ENCODE measurements at regions not wholly inside any gene's neighbourhood (a gene's known extent, or its start where the extent isn't known, plus 50 kb on each side); places are given as distances from the start of the nearest gene placed in this dataset.

GRCh38 chr10:10418387-10418786 lies 599.3 kb upstream of the CELF2 start:
- Histone ChIP-seq H3K36me3 (ENCODE audit: control insufficient read depth in 2 of 3, insufficient read depth in 3 of 3, low read length in 3 of 3) (no peaks in the 10 kb centered on the region), H3K9ac (ENCODE audit: low read length in 3 of 3) (no peak overlapping the region), H3K9me3 (ENCODE audit: control insufficient read depth in 2 of 3, insufficient read depth in 1 of 3, low read length in 3 of 3) (no peaks in the 10 kb centered on the region), H3K4me1 (ENCODE audit: control insufficient read depth in 2 of 3, insufficient read depth in 2 of 3, low read depth in 1 of 3, low read length in 3 of 3) (no peaks in the 10 kb centered on the region), H3K27me3 (ENCODE audit: control insufficient read depth, insufficient read depth, low read length) (no peaks in the 10 kb centered on the region), H3K4me3 (ENCODE audit: low read length in 3 of 3) (no peak overlapping the region), H3K27ac (ENCODE audit: low read depth in 2 of 2, low read length in 2 of 2) (no peak overlapping the region)
- FAIRE-seq (no peak), DNase-seq (no peak)
- TF ChIP-seq CTCF (IDR thresholded peaks at IDR 0.05; ENCODE audit: borderline replicate concordance, extremely low read depth, insufficient read depth): no peak
- intact Hi-C loops (cut with DNase I): no loop called here

- no peaks in the 10 kb centered on the region for H3K36me3 ChIP-seq (ENCODE audit: control insufficient read depth in 2 of 3, insufficient read depth in 3 of 3, low read length in 3 of 3)
- intact Hi-C loops (cut with DNase I): no loop called here
- no peak for TF ChIP-seq CTCF (IDR thresholded peaks at IDR 0.05; ENCODE audit: borderline replicate concordance, extremely low read depth, insufficient read depth)
Measured at GRCh38 chr10:10421071-10421470, 596.6 kb upstream of the CELF2 start.

GRCh38 chr10:10431422-10432066 lies 586.1 kb upstream of the CELF2 start:
- Histone ChIP-seq H3K27me3 (ENCODE audit: control insufficient read depth, insufficient read depth, low read length) (no peaks in the 10 kb centered on the region), H3K4me1 (ENCODE audit: control insufficient read depth in 2 of 3, insufficient read depth in 2 of 3, low read depth in 1 of 3, low read length in 3 of 3) (no peaks in the 10 kb centered on the region), H3K9me3 (ENCODE audit: control insufficient read depth in 2 of 3, insufficient read depth in 1 of 3, low read length in 3 of 3) (no peaks in the 10 kb centered on the region), H3K9ac (ENCODE audit: low read length in 3 of 3) (no peak overlapping the region), H3K36me3 (ENCODE audit: control insufficient read depth in 2 of 3, insufficient read depth in 3 of 3, low read length in 3 of 3) (no peaks in the 10 kb centered on the region), H3K27ac (ENCODE audit: low read depth in 2 of 2, low read length in 2 of 2) (no peak overlapping the region), H3K4me3 (ENCODE audit: low read length in 3 of 3) (no peak overlapping the region)
- TF ChIP-seq CTCF (IDR thresholded peaks at IDR 0.05; ENCODE audit: borderline replicate concordance, extremely low read depth, insufficient read depth): no peak
- intact Hi-C loops (cut with DNase I): no loop called here
- DNase-seq: no peak
- no peak for FAIRE-seq

More at GRCh38 chr10:10421071-10421470, 596.6 kb upstream of the CELF2 start:
- H3K4me1 ChIP-seq (ENCODE audit: control insufficient read depth in 2 of 3, insufficient read depth in 2 of 3, low read depth in 1 of 3, low read length in 3 of 3): no peaks in the 10 kb centered on the region
- H3K4me3 ChIP-seq (ENCODE audit: low read length in 3 of 3): no peak overlapping the region
- DNase-seq: no peak
- H3K27me3 ChIP-seq (ENCODE audit: control insufficient read depth, insufficient read depth, low read length): no peaks in the 10 kb centered on the region
- H3K9me3 ChIP-seq (ENCODE audit: control insufficient read depth in 2 of 3, insufficient read depth in 1 of 3, low read length in 3 of 3): no peaks in the 10 kb centered on the region
- no peak overlapping the region for H3K9ac ChIP-seq (ENCODE audit: low read length in 3 of 3)
- no peak for FAIRE-seq
- no peak overlapping the region for H3K27ac ChIP-seq (ENCODE audit: low read depth in 2 of 2, low read length in 2 of 2)

Data from kidney (tissue), 13 donors.